H9 (cell line): ENCODE measurements at regions not wholly inside any gene's neighbourhood (a gene's known extent, or its start where the extent isn't known, plus 50 kb on each side); places are given as distances from the start of the nearest gene placed in this dataset.
"Not testable (repeated sequence)": the region's sequence is repeated elsewhere in the genome, so short reads cannot be mapped to it uniquely, and the experiment has no call there.

Experiments
- DNase-seq: peaks from one replicate; pipeline ENCODE4 v3.0.0-alpha.2; 2017
- H2AFZ ChIP-seq: one replicate; pipeline ENCODE4 v1.6.1; 2013; ENCODE audit warnings: mild to moderate bottlenecking, low read length, control low read depth, moderate library complexity
- H2AK5ac ChIP-seq: 2 replicates; pipeline ENCODE4 v1.6.1; 2013; ENCODE audit warnings: low read length, control low read depth, mixed read lengths; ENCODE audit not compliant: insufficient read length
- H2BK120ac ChIP-seq: one replicate; pipeline ENCODE4 v1.6.1; 2013; ENCODE audit warnings: low read depth, mild to moderate bottlenecking, low read length, control low read depth, inconsistent platforms; ENCODE audit not compliant: poor library complexity, severe bottlenecking
- H2BK12ac ChIP-seq: 2 replicates; pipeline ENCODE4 v1.6.1; 2013; ENCODE audit warnings: low read length, control low read depth, mixed read lengths, low read depth; ENCODE audit not compliant: insufficient read length
- H2BK15ac ChIP-seq: 2 replicates; pipeline ENCODE4 v1.6.1; 2013; ENCODE audit warnings: low read depth, low read length, control low read depth
- H2BK20ac ChIP-seq: one replicate; pipeline ENCODE4 v1.6.1; 2013; ENCODE audit warnings: low read depth, mild to moderate bottlenecking, low read length, control low read depth, inconsistent platforms; ENCODE audit not compliant: poor library complexity, severe bottlenecking
- H2BK5ac ChIP-seq: 2 replicates; pipeline ENCODE4 v1.6.1; 2013; ENCODE audit warnings: low read length, control low read depth, mixed read lengths; ENCODE audit not compliant: insufficient read length
- H3K14ac ChIP-seq: 2 replicates; pipeline ENCODE4 v1.6.1; 2013; ENCODE audit warnings: low read length, control low read depth; ENCODE audit not compliant: insufficient read depth
- H3K18ac ChIP-seq: 2 replicates; pipeline ENCODE4 v1.6.1; 2013; ENCODE audit warnings: low read depth, mild to moderate bottlenecking, mixed read lengths, low read length, control low read depth; ENCODE audit not compliant: insufficient read length
- H3K23ac ChIP-seq: 2 replicates; pipeline ENCODE4 v1.6.1; 2013; ENCODE audit warnings: low read length, control low read depth, mixed read lengths, low read depth; ENCODE audit not compliant: insufficient read length
- H3K23me2 ChIP-seq: 2 replicates; pipeline ENCODE4 v1.6.1; 2013; ENCODE audit warnings: low read depth, mild to moderate bottlenecking, mixed read lengths, low read length, control low read depth; ENCODE audit not compliant: insufficient read length, poor library complexity, severe bottlenecking
- H3K27ac ChIP-seq: 2 replicates; pipeline ENCODE4 v1.5.1; 2013; ENCODE audit warnings: low read length, control low read depth, mixed read lengths, low read depth; ENCODE audit not compliant: insufficient read length
- H3K27me3 ChIP-seq: 2 replicates; pipeline ENCODE4 v1.6.1; 2013; ENCODE audit warnings: low read length, control low read depth, inconsistent platforms; ENCODE audit not compliant: insufficient read depth
- H3K4ac ChIP-seq: 2 replicates; pipeline ENCODE4 v1.6.1; 2013; ENCODE audit warnings: low read depth, mild to moderate bottlenecking, control low read depth, inconsistent platforms, low read length, moderate library complexity
- H3K4me1 ChIP-seq: 2 replicates; pipeline ENCODE4 v1.6.1; 2013; ENCODE audit warnings: low read length, control low read depth, inconsistent platforms; ENCODE audit not compliant: insufficient read depth
- H3K4me2 ChIP-seq: 2 replicates; pipeline ENCODE4 v1.6.1; 2013; ENCODE audit warnings: low read length, control low read depth, mixed read lengths; ENCODE audit not compliant: insufficient read length, insufficient read depth
- H3K56ac ChIP-seq: 2 replicates; pipeline ENCODE4 v1.6.1; 2013; ENCODE audit warnings: low read depth, mild to moderate bottlenecking, mixed read lengths, low read length, control low read depth; ENCODE audit not compliant: insufficient read length
- H3K79me1 ChIP-seq: 2 replicates; pipeline ENCODE4 v1.6.1; 2013; ENCODE audit warnings: low read depth, mild to moderate bottlenecking, moderate library complexity, low read length, control low read depth, inconsistent platforms; ENCODE audit not compliant: insufficient read depth, poor library complexity, severe bottlenecking
- H3K79me2 ChIP-seq: 2 replicates; pipeline ENCODE4 v1.6.1; 2013; ENCODE audit warnings: low read length, control low read depth, inconsistent platforms; ENCODE audit not compliant: insufficient read depth
- H3K9ac ChIP-seq: 2 replicates; pipeline ENCODE4 v1.6.1; 2013; ENCODE audit warnings: low read length, control low read depth, mixed read lengths; ENCODE audit not compliant: insufficient read length; ENCODE audit errors: extremely low read depth
- H3K9me3 ChIP-seq: one replicate; pipeline ENCODE4 v1.6.1; 2013; ENCODE audit warnings: low read depth, low read length, inconsistent platforms; ENCODE audit not compliant: control insufficient read depth
- H3T11ph ChIP-seq: one replicate; pipeline ENCODE4 v1.6.1; 2013; ENCODE audit warnings: mild to moderate bottlenecking, low read length, control low read depth, inconsistent platforms
- H4K20me1 ChIP-seq: one replicate; pipeline ENCODE4 v1.6.1; 2013; ENCODE audit not compliant: control insufficient read depth, insufficient read length, insufficient read depth
- H4K5ac ChIP-seq: 2 replicates; pipeline ENCODE4 v1.6.1; 2013; ENCODE audit warnings: low read depth, mild to moderate bottlenecking, mixed read lengths, low read length, control low read depth; ENCODE audit not compliant: insufficient read length
- H4K8ac ChIP-seq: replicated peaks from 2 replicates; pipeline ENCODE4 v1.6.1; 2013; ENCODE audit warnings: low read length, control low read depth, mixed read lengths, low read depth; ENCODE audit not compliant: insufficient read length
- H4K91ac ChIP-seq: 2 replicates; pipeline ENCODE4 v1.6.1; 2013; ENCODE audit warnings: low read depth, mild to moderate bottlenecking, moderate library complexity, mixed read lengths, low read length, control low read depth; ENCODE audit not compliant: insufficient read length
- H3K27ac Mint-ChIP-seq, 3 experiments: 2 replicates in 2 of 3; 3 replicates in 1 of 3; pipeline ENCODE4 v1.8.0; 2020 to 2021; ENCODE audit warnings: mixed read lengths in 3 of 3, mild to moderate bottlenecking in 1 of 3, moderate library complexity in 1 of 3
- H3K27me3 Mint-ChIP-seq: 2 replicates; pipeline ENCODE4 v1.8.0; 2021; ENCODE audit warnings: low read depth, mild to moderate bottlenecking, moderate library complexity, mixed read lengths
- H3K36me3 Mint-ChIP-seq, 3 experiments: 2 replicates in 2 of 3; 3 replicates in 1 of 3; pipeline ENCODE4 v1.8.0; 2020 to 2021; ENCODE audit warnings: low read depth in 3 of 3, mixed read lengths in 3 of 3; ENCODE audit not compliant: insufficient read depth in 1 of 3
- H3K4me1 Mint-ChIP-seq, 2 experiments: 2 replicates each; pipeline ENCODE4 v1.8.0; 2020; ENCODE audit warnings: mixed read lengths in 2 of 2
- H3K4me3 Mint-ChIP-seq, 2 experiments: 2 replicates in 1 of 2; 3 replicates in 1 of 2; pipeline ENCODE4 v1.8.0; 2020 to 2021; ENCODE audit warnings: mild to moderate bottlenecking in 2 of 2, mixed read lengths in 2 of 2, moderate library complexity in 1 of 2
- H3K9me3 Mint-ChIP-seq, 2 experiments: 2 replicates in 1 of 2; 3 replicates in 1 of 2; pipeline ENCODE4 v1.8.0; 2020; ENCODE audit warnings: mild to moderate bottlenecking in 2 of 2, mixed read lengths in 2 of 2, moderate library complexity in 1 of 2
- WGBS: extraction: QIAGEN DNeasy Blood & Tissue Kit; methylation state at CpG from one replicate; pipeline ENCODE4 v1.1.7; 2013; ENCODE audit warnings: missing lambda C conversion rate, low lambda C conversion rate, mixed read lengths; ENCODE audit not compliant: insufficient read length; ENCODE audit errors: extremely low coverage; 5-methylcytosine and 5-hydroxymethylcytosine counted together
- TF ChIP-seq, protein P1 (sequence below): fragments of 200-600 bp; sonication (generic); conservative IDR thresholded peaks from 3 replicates; pipeline ENCODE4 v1.8.0; 2021; ENCODE audit warnings: antibody characterized with exemption, mild to moderate bottlenecking

DNA sequence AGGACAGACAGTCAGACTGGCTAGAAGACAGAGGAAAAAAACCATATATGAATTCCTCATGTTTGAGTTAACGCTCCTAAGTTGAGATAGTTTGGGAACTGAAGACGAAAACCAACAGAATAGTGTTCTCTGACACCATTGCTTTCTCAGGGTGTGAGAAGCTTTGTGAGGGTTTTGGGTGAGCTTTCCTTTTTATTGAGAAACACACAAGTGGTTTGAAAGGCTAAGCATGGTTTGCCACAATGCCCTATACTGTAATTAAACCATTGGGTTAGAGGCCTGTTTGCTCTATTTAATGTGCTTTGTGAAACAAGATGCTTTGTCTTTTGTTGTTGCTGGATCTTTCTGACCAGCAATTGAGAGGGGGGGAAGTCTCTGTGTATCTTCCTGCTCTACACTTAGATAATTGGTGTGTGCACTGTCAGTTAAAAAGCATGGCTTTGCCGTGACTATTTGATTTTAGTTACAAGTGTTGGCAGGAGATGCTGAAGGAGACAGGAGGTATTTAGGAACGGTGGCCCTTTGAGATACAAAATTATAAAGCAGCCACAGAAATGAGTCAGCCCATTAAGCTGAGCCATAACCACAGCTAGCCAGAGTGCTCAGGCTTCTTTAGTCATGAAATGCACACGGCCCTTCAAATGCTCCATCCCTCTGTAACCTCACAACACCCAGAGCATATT, 273.0 kb upstream of the PREP start:
- DNase-seq = no peak
- no peak overlapping the region for H3T11ph ChIP-seq
- Mint-ChIP-seq H3K27me3 (no peaks in the 10 kb centered on the region), H3K36me3 (peaks cover 0 to 8% (median 1%) of the 10 kb centered on the region in 3 experiments; a peak in 4 of 7 replicates), H3K4me1 (peaks cover 5 to 9% of the 10 kb centered on the region in 2 experiments), H3K4me3 (no peak overlapping the region), H3K9me3 (peaks cover 4% of the 10 kb centered on the region in 2 experiments; a peak in 3 of 5 replicates), H3K27ac (no peak overlapping the region)
- no peak overlapping the region for H3K14ac ChIP-seq
- H3K4me1 ChIP-seq = no peaks in the 10 kb centered on the region; the same call in 1 of the 2 replicates
- H3K27ac ChIP-seq = no peak overlapping the region
- H2BK12ac ChIP-seq = no peak overlapping the region
- no CpG with 5 or more reads among the region's 5 CpGs for WGBS
- no peak overlapping the region for H4K91ac ChIP-seq
- H3K9me3 ChIP-seq = no peaks in the 10 kb centered on the region
- no peak overlapping the region for H4K5ac ChIP-seq
- no peak overlapping the region for H3K56ac ChIP-seq
- H2BK20ac ChIP-seq = no peak overlapping the region
- no peaks in the 10 kb centered on the region for H3K27me3 ChIP-seq
- no peak overlapping the region for H3K4me2 ChIP-seq
- H3K23ac ChIP-seq = no peak overlapping the region
- H2AFZ ChIP-seq = peak overlapping the region; percentile 40
- H3K79me1 ChIP-seq = no peaks in the 10 kb centered on the region
- H4K8ac ChIP-seq = no peak overlapping the region
- H3K23me2 ChIP-seq = no peaks in the 10 kb centered on the region
- no peaks in the 10 kb centered on the region for H3K79me2 ChIP-seq
- no peak overlapping the region for H2AK5ac ChIP-seq
- H3K18ac ChIP-seq = no peak overlapping the region
- no peak overlapping the region for H2BK15ac ChIP-seq
- TF ChIP-seq, protein P1, sequence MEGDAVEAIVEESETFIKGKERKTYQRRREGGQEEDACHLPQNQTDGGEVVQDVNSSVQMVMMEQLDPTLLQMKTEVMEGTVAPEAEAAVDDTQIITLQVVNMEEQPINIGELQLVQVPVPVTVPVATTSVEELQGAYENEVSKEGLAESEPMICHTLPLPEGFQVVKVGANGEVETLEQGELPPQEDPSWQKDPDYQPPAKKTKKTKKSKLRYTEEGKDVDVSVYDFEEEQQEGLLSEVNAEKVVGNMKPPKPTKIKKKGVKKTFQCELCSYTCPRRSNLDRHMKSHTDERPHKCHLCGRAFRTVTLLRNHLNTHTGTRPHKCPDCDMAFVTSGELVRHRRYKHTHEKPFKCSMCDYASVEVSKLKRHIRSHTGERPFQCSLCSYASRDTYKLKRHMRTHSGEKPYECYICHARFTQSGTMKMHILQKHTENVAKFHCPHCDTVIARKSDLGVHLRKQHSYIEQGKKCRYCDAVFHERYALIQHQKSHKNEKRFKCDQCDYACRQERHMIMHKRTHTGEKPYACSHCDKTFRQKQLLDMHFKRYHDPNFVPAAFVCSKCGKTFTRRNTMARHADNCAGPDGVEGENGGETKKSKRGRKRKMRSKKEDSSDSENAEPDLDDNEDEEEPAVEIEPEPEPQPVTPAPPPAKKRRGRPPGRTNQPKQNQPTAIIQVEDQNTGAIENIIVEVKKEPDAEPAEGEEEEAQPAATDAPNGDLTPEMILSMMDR = no peak
- no peak overlapping the region for H2BK120ac ChIP-seq
- no peaks in the 10 kb centered on the region for H4K20me1 ChIP-seq
- no peak overlapping the region for H2BK5ac ChIP-seq
- no peak overlapping the region for H3K9ac ChIP-seq
- H3K4ac ChIP-seq = no peak overlapping the region

DNA sequence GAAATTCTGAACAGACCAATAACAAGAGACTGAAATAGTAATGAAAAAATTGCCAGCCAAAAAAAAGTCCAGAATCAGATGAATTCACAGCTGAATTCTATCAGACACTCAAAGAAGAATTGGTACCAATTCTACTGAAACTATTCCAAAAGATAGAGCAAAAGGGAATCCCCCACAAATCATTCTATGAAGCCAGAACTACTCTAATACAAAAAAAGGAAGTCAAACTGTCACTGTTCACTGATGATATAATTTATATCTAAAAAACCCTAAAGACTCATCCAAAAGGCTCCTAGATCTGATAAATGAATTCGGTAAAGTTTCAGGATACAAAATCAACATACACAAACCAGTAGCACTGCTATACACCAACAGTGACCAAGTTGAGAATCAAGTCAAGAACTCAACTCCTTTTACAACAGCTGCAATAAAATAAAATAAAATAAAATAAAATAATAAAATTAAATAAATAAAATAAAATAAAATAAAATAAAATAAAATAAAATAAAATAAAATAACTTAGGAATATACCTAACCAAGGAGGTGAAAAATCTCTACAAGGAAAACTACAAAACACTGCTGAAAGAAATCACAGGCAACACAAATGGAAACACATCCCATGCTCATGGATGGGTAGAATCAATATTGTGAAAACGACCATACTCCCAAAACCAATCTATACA, 270.1 kb upstream of the PREP start:
- H2BK120ac ChIP-seq, H4K5ac ChIP-seq, DNase-seq, H3K79me2 ChIP-seq, H3K23ac ChIP-seq, H3K27ac ChIP-seq, H4K91ac ChIP-seq, H2BK5ac ChIP-seq, H2BK15ac ChIP-seq, H3K18ac ChIP-seq, H3T11ph ChIP-seq, H4K8ac ChIP-seq, H3K4me1 ChIP-seq, H3K4me3 Mint-ChIP-seq, H3K27me3 ChIP-seq, H3K27me3 Mint-ChIP-seq, H3K79me1 ChIP-seq, H3K9me3 ChIP-seq, H2BK12ac ChIP-seq, H3K4me2 ChIP-seq, H2AK5ac ChIP-seq, H3K27ac Mint-ChIP-seq, H4K20me1 ChIP-seq, H3K23me2 ChIP-seq, H2AFZ ChIP-seq, H3K4ac ChIP-seq, H3K56ac ChIP-seq, H3K14ac ChIP-seq, H2BK20ac ChIP-seq, H3K9ac ChIP-seq: not testable (repeated sequence)
- peaks cover 4 to 13% of the 10 kb centered on the region in 2 experiments; a peak in 4 of 5 replicates for H3K9me3 Mint-ChIP-seq
- H3K36me3 Mint-ChIP-seq = peaks cover 0 to 21% (median 1%) of the 10 kb centered on the region in 3 experiments; a peak in 5 of 7 replicates
- H3K4me1 Mint-ChIP-seq = peaks cover 10 to 20% of the 10 kb centered on the region in 2 experiments
- WGBS = no CpG with 5 or more reads among the region's 2 CpGs
